HEK293T (cell line): ENCODE measurements at regions not wholly inside any gene's neighbourhood (a gene's known extent, or its start where the extent isn't known, plus 50 kb on each side); places are given as distances from the start of the nearest gene placed in this dataset.

ENCODE experiments used
- ARNT ChIP-seq: fragments of 450-650 bp; IDR thresholded peaks from 2 replicates; pipeline ENCODE4 v1.6.1; 2017; ENCODE audit warnings: mild to moderate bottlenecking
- BHLHE40 ChIP-seq: fragments of 450-650 bp; IDR thresholded peaks from 2 replicates; pipeline ENCODE4 v1.6.1; 2016; ENCODE audit warnings: mild to moderate bottlenecking, moderate library complexity, borderline replicate concordance
- ELF4 ChIP-seq: fragments of 450-650 bp; IDR thresholded peaks from 2 replicates; pipeline ENCODE4 v1.6.1; 2017; ENCODE audit warnings: antibody characterized with exemption
- FOXA1 ChIP-seq: fragments of 450-650 bp; IDR thresholded peaks from 2 replicates; pipeline ENCODE4 v1.6.1; 2016; ENCODE audit warnings: mild to moderate bottlenecking
- FOXK2 ChIP-seq: fragments of 450-650 bp; IDR thresholded peaks from 2 replicates; pipeline ENCODE4 v1.6.1; 2016; ENCODE audit warnings: mild to moderate bottlenecking
- FOXM1 ChIP-seq: fragments of 450-650 bp; IDR thresholded peaks from 2 replicates; pipeline ENCODE4 v1.6.1; 2017; ENCODE audit warnings: mild to moderate bottlenecking, borderline replicate concordance
- HDGF ChIP-seq: fragments of 450-650 bp; IDR thresholded peaks from 2 replicates; pipeline ENCODE4 v1.6.1; 2017; ENCODE audit warnings: antibody characterized with exemption, borderline replicate concordance
- LEF1 ChIP-seq: fragments of 450-650 bp; IDR thresholded peaks from 2 replicates; pipeline ENCODE4 v1.6.1; 2017; ENCODE audit warnings: mild to moderate bottlenecking, borderline replicate concordance
- NFRKB ChIP-seq: fragments of 450-650 bp; IDR thresholded peaks from 2 replicates; pipeline ENCODE4 v1.6.1; 2016; ENCODE audit warnings: mild to moderate bottlenecking, moderate library complexity
- SP1 ChIP-seq: fragments of 450-650 bp; IDR thresholded peaks from 2 replicates; pipeline ENCODE4 v1.6.1; 2017
- SUZ12 ChIP-seq: fragments of 450-650 bp; IDR thresholded peaks from 2 replicates; pipeline ENCODE4 v1.6.1; 2016; ENCODE audit warnings: mild to moderate bottlenecking
- TARDBP ChIP-seq: fragments of 450-650 bp; IDR thresholded peaks from 2 replicates; pipeline ENCODE4 v1.6.1; 2016
- ZNF384 ChIP-seq: fragments of 450-650 bp; IDR thresholded peaks from 2 replicates; pipeline ENCODE4 v1.6.1; 2016
- TF ChIP-seq, protein P1 (sequence below): fragments of 450-650 bp; IDR thresholded peaks from 2 replicates; pipeline ENCODE4 v1.6.1; 2016

DNA sequence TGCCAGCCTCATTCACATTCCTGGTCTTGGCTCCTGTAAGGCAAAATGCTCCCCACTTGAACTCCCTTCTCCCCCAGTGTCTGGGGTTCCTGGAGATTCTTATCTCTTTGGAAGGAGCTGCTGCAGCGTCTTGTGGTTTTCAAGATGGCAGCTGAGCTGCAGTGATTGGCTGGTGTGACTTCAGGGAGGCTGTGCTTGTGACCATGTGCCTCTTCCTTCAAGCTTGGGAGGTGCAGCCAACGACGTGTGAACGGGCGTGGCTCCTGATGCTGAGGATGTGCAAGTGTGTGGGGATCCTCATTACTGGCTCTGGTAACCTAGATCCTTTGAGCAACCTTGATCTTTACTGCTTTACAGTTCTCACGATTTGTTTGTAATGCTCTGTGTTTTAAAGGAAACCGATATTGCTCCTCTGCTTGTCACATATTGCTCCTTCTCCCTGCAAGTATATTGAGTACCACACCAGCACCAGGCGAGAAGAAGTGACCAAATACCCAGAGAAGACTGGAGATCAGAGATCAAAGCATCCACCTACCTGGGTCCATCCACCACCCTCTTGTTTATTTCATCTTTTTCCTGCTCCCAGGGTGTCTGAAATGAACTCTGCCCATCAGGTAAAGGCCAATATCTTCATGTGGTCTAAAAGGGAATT, 208.5 kb downstream of the FGF9 start:
- TF ChIP-seq LEF1: no peak
- TF ChIP-seq ARNT: no peak
- no peak for TF ChIP-seq BHLHE40
- TF ChIP-seq NFRKB: no peak
- TF ChIP-seq SP1: no peak
- no peak for TF ChIP-seq FOXK2
- TF ChIP-seq FOXM1: no peak
- TF ChIP-seq FOXA1: no peak
- TF ChIP-seq, protein P1, sequence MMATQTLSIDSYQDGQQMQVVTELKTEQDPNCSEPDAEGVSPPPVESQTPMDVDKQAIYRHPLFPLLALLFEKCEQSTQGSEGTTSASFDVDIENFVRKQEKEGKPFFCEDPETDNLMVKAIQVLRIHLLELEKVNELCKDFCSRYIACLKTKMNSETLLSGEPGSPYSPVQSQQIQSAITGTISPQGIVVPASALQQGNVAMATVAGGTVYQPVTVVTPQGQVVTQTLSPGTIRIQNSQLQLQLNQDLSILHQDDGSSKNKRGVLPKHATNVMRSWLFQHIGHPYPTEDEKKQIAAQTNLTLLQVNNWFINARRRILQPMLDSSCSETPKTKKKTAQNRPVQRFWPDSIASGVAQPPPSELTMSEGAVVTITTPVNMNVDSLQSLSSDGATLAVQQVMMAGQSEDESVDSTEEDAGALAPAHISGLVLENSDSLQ: no peak
- no peak for TF ChIP-seq ELF4
- no peak for TF ChIP-seq SUZ12
- TF ChIP-seq TARDBP: no peak
- TF ChIP-seq ZNF384: no peak
- TF ChIP-seq HDGF: no peak
